ENCODE measurements at regions not wholly inside any gene's neighbourhood (a gene's known extent, or its start where the extent isn't known, plus 50 kb on each side); places are given as distances from the start of the nearest gene placed in this dataset.

DNA sequence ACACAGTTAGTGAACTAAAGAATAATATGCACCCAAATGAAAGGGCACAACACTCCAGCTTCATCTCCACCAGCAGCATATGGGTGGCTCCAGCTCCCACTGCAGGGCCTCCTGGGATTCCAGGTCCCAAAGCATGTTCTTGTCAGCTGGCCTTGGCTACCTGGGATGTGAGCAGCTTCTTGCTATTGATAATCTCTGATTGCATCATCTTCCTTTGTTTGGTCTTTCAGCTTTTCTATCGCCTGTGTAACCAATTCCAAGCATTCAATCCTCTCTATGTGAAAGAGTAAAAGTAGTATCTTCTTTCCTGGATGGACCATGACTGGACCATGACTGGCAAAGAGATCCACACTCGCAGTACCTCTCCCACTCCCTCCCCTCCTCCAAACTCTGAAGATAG lies 333.9 kb upstream of the GLI3 start:
- TF ChIP-seq, protein P1, sequence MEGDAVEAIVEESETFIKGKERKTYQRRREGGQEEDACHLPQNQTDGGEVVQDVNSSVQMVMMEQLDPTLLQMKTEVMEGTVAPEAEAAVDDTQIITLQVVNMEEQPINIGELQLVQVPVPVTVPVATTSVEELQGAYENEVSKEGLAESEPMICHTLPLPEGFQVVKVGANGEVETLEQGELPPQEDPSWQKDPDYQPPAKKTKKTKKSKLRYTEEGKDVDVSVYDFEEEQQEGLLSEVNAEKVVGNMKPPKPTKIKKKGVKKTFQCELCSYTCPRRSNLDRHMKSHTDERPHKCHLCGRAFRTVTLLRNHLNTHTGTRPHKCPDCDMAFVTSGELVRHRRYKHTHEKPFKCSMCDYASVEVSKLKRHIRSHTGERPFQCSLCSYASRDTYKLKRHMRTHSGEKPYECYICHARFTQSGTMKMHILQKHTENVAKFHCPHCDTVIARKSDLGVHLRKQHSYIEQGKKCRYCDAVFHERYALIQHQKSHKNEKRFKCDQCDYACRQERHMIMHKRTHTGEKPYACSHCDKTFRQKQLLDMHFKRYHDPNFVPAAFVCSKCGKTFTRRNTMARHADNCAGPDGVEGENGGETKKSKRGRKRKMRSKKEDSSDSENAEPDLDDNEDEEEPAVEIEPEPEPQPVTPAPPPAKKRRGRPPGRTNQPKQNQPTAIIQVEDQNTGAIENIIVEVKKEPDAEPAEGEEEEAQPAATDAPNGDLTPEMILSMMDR (IDR thresholded peaks at IDR 0.05): no peak

DNA sequence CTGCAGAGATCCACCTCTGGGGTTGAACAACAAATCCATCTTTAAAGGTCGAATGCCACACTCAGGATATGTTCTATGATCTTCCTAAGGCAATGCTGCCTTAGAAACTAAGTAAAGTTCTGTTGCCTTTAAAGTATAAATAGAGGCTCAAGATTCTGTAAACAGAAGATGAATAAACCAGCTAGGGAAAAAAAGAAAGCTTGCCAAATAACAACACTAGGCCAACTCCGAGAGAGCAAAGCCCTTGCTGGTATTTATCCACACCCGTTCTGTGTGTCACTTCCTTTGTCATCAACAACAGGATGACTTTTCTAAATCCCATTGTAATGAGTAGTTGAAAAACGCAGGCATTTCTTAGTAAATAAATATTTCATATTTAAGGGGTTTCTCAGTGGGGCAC lies 330.0 kb upstream of the GLI3 start:
- TF ChIP-seq, protein P1 (IDR thresholded peaks at IDR 0.05): no peak

DNA sequence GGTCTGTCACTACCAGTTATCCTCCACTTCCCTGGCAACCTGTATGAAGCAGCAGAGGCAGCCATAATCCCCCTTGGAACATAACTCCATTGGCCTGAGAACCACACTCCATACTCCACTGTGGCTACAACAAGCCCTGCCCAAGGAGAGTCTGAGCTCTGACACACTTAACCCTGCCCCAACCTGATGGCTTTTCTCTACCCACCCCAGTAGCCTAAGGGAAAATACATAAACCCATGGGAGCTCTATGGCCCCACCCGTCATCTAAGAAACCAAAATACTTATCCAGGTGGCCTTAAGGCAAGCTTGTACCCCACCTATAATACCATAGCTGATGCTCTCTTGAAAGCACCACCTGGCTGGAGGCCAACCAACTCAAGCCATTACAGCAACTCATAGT lies 324.8 kb upstream of the GLI3 start:
- TF ChIP-seq, protein P1 (IDR thresholded peaks at IDR 0.05): no peak

DNA sequence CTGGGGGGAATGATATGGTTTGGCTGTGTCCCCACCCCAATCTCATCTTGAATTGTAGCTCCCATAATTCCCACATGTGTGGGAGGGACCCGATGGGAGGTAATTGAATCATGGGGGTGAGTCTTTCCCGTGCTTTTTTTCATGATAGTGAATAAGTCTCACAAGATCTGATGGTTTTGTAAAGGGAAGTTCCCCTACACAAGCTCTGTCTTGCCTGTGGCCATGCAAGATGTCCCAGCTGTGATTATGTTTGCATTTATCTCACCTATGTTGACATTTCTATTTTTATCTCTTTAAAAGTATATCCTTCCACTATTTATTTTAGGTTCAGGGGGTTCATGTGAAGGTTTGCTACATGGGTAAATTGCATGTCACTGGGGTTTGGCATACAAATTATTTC lies 323.9 kb upstream of the GLI3 start:
- TF ChIP-seq, protein P1 (IDR thresholded peaks at IDR 0.05): no peak

DNA sequence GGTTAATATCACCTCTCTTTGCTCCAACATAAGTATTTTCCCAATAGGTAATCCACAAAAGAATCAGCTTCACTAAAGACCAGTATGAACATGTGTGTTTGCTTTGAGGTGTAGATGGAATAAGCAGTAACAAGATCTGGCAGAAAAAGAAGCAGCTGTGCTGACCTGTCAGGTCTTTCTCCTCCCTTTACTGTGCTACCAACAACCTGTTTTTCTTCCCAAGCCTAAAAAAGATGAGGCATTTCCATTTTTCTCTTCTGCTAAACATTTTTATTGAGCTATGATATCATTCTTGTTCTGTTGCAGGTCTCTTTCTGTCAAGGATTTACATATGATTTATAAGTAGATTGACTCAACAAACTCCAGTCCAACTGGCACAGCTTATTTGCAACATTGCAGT lies 315.2 kb upstream of the GLI3 start:
- TF ChIP-seq, protein P1 (IDR thresholded peaks at IDR 0.05): no peak

DNA sequence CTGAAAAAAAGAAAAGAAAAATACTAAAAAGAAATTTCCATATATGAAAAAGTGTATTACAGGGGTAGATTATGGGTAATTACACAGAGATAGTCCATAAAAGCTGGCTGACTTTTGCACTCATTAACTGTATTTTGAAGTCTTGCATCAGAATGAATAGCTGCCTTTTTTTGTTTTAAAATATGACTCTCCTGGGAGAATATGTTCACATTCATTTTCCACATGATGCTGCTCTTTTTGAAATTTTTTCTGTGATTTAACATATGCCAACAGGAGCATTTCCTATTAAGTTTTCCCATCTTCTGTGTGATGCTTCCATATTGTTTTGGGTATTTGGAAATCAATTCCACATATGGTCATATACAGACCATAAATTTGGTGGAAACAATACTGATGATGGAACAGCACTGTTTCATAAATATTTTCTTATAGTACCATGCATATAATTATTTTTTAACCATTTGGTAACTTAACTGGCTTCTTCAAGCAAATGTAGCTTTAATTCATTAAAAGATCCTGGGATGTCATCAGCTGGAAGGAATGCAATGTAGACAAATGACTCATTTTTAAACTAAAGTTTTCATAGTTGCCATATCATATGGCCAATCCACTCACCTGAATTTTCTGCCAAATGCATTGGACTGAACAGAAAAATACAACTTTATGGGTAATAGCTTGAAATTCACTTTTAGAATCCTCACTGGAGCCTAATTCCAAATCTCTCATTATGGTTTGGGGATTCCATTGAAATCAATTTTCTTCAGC lies 313.9 kb upstream of the GLI3 start:
- TF ChIP-seq, protein P1 (IDR thresholded peaks at IDR 0.05): no peak

DNA sequence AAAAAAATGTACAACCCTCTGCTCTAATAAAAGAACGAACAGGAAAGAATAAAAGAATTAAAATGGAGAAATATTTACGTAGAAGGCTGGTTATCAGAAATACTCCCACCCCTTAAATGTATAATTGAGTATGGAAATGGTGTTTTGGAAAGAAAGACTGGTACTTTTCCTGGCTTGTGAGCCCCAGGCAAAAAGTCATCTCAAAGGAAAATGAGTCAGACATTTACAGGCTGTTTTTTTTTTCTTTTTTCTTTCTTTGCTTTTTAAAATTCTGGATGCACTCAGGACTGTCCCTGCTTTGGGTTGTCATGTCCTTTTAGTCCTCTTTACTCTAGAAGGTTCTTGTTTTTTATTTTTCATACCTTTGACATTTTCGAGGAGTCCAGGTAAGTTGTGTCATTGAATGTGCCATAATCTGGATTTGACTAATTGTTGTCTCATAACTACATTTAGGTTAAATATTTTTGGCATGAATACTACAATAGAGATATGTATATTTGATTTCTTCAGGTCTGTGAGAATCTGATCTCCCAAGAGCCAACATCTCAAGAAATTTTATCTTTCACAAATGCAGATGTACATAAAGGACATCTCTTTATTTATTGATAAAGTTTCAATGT lies 313.0 kb upstream of the GLI3 start:
- TF ChIP-seq, protein P1 (IDR thresholded peaks at IDR 0.05): no peak

All from LNCAP (cell line).